HEK293 (cell line): ENCODE measurements at regions not wholly inside any gene's neighbourhood (a gene's known extent, or its start where the extent isn't known, plus 50 kb on each side); places are given as distances from the start of the nearest gene placed in this dataset.

Source experiments
- CTCF ChIA-PET: fragments of 350-600 bp; formaldehyde crosslinking; extraction: SDS; loops from one replicate; lab custom pipeline; 2021; ENCODE audit warnings: antibody characterized with exemption; lab: Yijun Ruan, JAX
- POLR2A ChIA-PET: fragments of 300-600 bp; formaldehyde crosslinking; extraction: SDS; loops from one replicate; lab custom pipeline; 2020; ENCODE audit warnings: antibody characterized with exemption, inconsistent platforms; lab: Yijun Ruan, JAX
- H3K27ac ChIP-seq: fragments of 200-500 bp; sonication (Bioruptor generic); 2 replicates; pipeline ENCODE4 v1.5.1; 2014; ENCODE audit warnings: low read depth, low read length, control low read depth, inconsistent platforms; ENCODE audit errors: extremely low read depth
- H3K36me3 ChIP-seq, 2 experiments: fragments of 200-500 bp in 1 of 2; sonication (Bioruptor generic) in 1 of 2; 1 replicate in 1 of 2; 2 replicates in 1 of 2; pipeline ENCODE4 v1.5.1; 2014 to 2017; ENCODE audit warnings: inconsistent platforms in 2 of 2, low read length in 2 of 2; ENCODE audit not compliant: control insufficient read depth in 2 of 2, insufficient read depth in 1 of 2
- H3K4me1 ChIP-seq: fragments of 200-500 bp; sonication (Bioruptor generic); 2 replicates; pipeline ENCODE4 v1.5.1; 2014; ENCODE audit warnings: mild to moderate bottlenecking, low read length, inconsistent platforms; ENCODE audit not compliant: control insufficient read depth, insufficient read depth
- H3K4me3 ChIP-seq: 2 replicates; pipeline ENCODE4 v1.5.1; 2011; ENCODE audit warnings: low read depth, mild to moderate bottlenecking, control low read depth, low read length, moderate library complexity
- H3K9me3 ChIP-seq: fragments of 200-500 bp; sonication (Bioruptor generic); 2 replicates; pipeline ENCODE4 v1.5.1; 2014; ENCODE audit warnings: low read depth, low read length, inconsistent platforms; ENCODE audit not compliant: control insufficient read depth, insufficient read depth
- ELK4 ChIP-seq: IDR thresholded peaks from 2 replicates; pipeline ENCODE4 v1.6.1; 2011; ENCODE audit warnings: mild to moderate bottlenecking, low read depth, low read length, borderline replicate concordance
- FEZF1 ChIP-seq: fragments of 450-650 bp; formaldehyde crosslinking; IDR thresholded peaks from 2 replicates; pipeline ENCODE4 v1.5.1; 2016; ENCODE audit warnings: missing biosample characterization, missing genetic modification characterization
- GLI2 ChIP-seq: fragments of 450-650 bp; formaldehyde crosslinking; IDR thresholded peaks from 2 replicates; pipeline ENCODE4; 2017; ENCODE audit warnings: missing biosample characterization, missing genetic modification characterization, low read depth, borderline replicate concordance
- IKZF3 ChIP-seq: fragments of 450-650 bp; IDR thresholded peaks from 2 replicates; pipeline ENCODE4 v1.5.0; 2018; ENCODE audit warnings: missing biosample characterization, mild to moderate bottlenecking, missing genetic modification characterization, moderate library complexity
- PBX3 ChIP-seq: sonication (generic); formaldehyde crosslinking; IDR thresholded peaks from 2 replicates; pipeline ENCODE4 v1.8.1; 2022; ENCODE audit warnings: mild to moderate bottlenecking, moderate library complexity, missing genetic modification reagents
- ZBTB11 ChIP-seq: fragments of 450-650 bp; formaldehyde crosslinking; conservative IDR thresholded peaks from 2 replicates; pipeline ENCODE4 v1.5.1; 2016; ENCODE audit warnings: low read depth, missing biosample characterization, missing genetic modification characterization
- ZBTB17 ChIP-seq: fragments of 450-650 bp; formaldehyde crosslinking; IDR thresholded peaks from 2 replicates; pipeline ENCODE4 v1.5.1; 2016; ENCODE audit warnings: missing biosample characterization, missing genetic modification characterization
- ZNF155 ChIP-seq: fragments of 450-650 bp; formaldehyde crosslinking; IDR thresholded peaks from 2 replicates; pipeline ENCODE4 v1.5.1; 2016; ENCODE audit warnings: missing biosample characterization, missing genetic modification characterization
- ZNF214 ChIP-seq: fragments of 450-650 bp; formaldehyde crosslinking; IDR thresholded peaks from 2 replicates; pipeline ENCODE4 v1.5.1; 2017; ENCODE audit warnings: missing biosample characterization, mild to moderate bottlenecking, missing genetic modification characterization, borderline replicate concordance
- ZNF223 ChIP-seq: fragments of 450-650 bp; formaldehyde crosslinking; IDR thresholded peaks from 2 replicates; pipeline ENCODE4 v1.5.1; 2016; ENCODE audit warnings: missing biosample characterization, missing genetic modification characterization
- ZNF274 ChIP-seq, 2 experiments: fragments of 200-500 bp in 1 of 2; fragments of 450-650 bp in 1 of 2; sonication (Bioruptor generic) in 1 of 2; formaldehyde crosslinking in 1 of 2; IDR thresholded peaks; 2 replicates each; pipeline versions ENCODE4 v1.5.1 to v1.6.1; 2014 to 2016; ENCODE audit warnings: borderline replicate concordance in 1 of 2, inconsistent platforms in 1 of 2, low read length in 1 of 2, missing biosample characterization in 1 of 2, missing genetic modification characterization in 1 of 2
- ZNF324 ChIP-seq: fragments of 450-650 bp; formaldehyde crosslinking; IDR thresholded peaks from 2 replicates; pipeline ENCODE4 v1.5.1; 2016; ENCODE audit warnings: missing biosample characterization, missing genetic modification characterization
- ZNF366 ChIP-seq: fragments of 450-650 bp; formaldehyde crosslinking; conservative IDR thresholded peaks from 2 replicates; pipeline ENCODE4 v1.5.1; 2016; ENCODE audit warnings: missing biosample characterization, missing genetic modification characterization
- ZNF433 ChIP-seq: fragments of 450-650 bp; formaldehyde crosslinking; IDR thresholded peaks from 2 replicates; pipeline ENCODE4 v1.5.1; 2016; ENCODE audit warnings: missing biosample characterization, missing genetic modification characterization, low read depth
- ZNF561 ChIP-seq: fragments of 450-650 bp; IDR thresholded peaks from 2 replicates; pipeline ENCODE4 v1.5.1; 2018; ENCODE audit warnings: missing biosample characterization, missing genetic modification characterization, borderline replicate concordance
- ZNF704 ChIP-seq: fragments of 450-650 bp; formaldehyde crosslinking; IDR thresholded peaks from 2 replicates; pipeline ENCODE4 v1.5.1; 2016; ENCODE audit warnings: missing biosample characterization, missing genetic modification characterization
- ZNF791 ChIP-seq: fragments of 450-650 bp; formaldehyde crosslinking; IDR thresholded peaks from 2 replicates; pipeline ENCODE4 v1.5.1; 2016; ENCODE audit warnings: missing biosample characterization, missing genetic modification characterization
- ZNF792 ChIP-seq: fragments of 450-650 bp; formaldehyde crosslinking; IDR thresholded peaks from 2 replicates; pipeline ENCODE4 v1.5.1; 2016; ENCODE audit warnings: missing biosample characterization, missing genetic modification characterization
- ZNF837 ChIP-seq: fragments of 450-650 bp; formaldehyde crosslinking; IDR thresholded peaks from 2 replicates; pipeline ENCODE4 v1.5.1; 2016; ENCODE audit warnings: missing biosample characterization, missing genetic modification characterization
- TF ChIP-seq, protein P1 (sequence below): fragments of 450-650 bp; formaldehyde crosslinking; IDR thresholded peaks from 2 replicates; pipeline ENCODE4 v1.5.1; 2016; ENCODE audit warnings: missing biosample characterization, missing genetic modification characterization, borderline replicate concordance
- TF ChIP-seq, protein P2 (sequence below): fragments of 450-650 bp; formaldehyde crosslinking; IDR thresholded peaks from 2 replicates; pipeline ENCODE4 v1.5.1; 2016; ENCODE audit warnings: missing biosample characterization, missing genetic modification characterization

GRCh38 chr16:80265624-80266306 lies 275.0 kb upstream of the DYNLRB2 start (continued):
- TF ChIP-seq ZNF324 (tag by site-specific recombination) (peak; percentile 76), ZNF155 (tag by site-specific recombination) (no peak), IKZF3 (tag by site-specific recombination) (peak; percentile 92), FEZF1 (tag by site-specific recombination) (peak; percentile 95), ELK4 (no peak), ZNF366 (peak; percentile 93), ZBTB17 (tag by site-specific recombination) (peak; percentile 44; the same call in 1 of the 2 replicates)

DNA sequence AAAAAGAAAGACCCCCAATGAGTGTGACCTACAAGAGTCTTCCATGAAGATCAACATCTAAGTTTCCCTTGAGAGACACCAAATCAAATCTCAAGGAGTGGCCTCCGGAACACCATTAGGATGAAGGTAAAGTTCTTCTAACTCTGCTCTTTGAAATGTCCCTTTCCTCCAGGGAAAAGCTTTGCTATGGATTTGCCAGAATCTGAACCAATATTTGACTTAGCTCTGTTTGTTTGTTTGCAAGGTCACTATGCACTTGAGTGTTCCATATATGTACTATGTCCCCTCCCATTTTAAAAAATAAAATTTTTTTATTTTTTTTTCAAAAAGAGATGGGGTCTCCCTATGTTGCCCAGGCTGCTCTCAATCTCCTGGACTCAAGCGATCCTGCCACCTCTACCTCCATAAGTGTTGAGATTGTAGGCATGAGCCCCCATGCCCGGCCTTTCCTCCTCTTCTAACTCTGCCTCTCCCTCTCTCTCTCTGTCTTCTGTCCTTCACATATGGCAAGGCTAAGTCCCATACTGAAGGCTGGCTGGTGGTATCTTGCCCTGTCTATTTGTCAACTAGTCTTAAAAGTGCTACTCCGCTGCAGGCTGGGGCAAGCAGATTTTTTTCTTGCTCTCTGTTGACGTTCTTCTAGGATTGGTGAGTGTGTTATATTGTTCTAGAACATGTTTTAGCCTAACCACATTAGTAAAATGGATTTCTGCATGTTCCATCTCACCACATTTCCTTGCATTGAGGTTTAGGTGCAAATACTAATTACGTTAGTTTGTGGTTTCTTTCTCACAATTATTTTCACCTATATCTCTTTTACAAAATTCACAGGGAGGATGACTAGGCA lies 276.7 kb upstream of the DYNLRB2 start:
- POLR2A ChIA-PET: no interaction called here
- CTCF ChIA-PET: interaction anchor here (0.6 kb wide), 1 partner anchor 254 kb away, joined by 6 read pairs; no protein-coding TSS in a partner anchor
- peaks cover 5% of the 10 kb centered on the region for H3K4me1 ChIP-seq
- no peak overlapping the region for H3K27ac ChIP-seq
- no peaks in the 10 kb centered on the region for H3K36me3 ChIP-seq
- no peak overlapping the region for H3K4me3 ChIP-seq
- H3K9me3 ChIP-seq: no peaks in the 10 kb centered on the region
- no peak for TF ChIP-seq ZNF837
- no peak for TF ChIP-seq ZNF704 (tag by site-specific recombination)
- no peak for TF ChIP-seq ZNF433 (tag by site-specific recombination)
- TF ChIP-seq ZNF791 (tag by site-specific recombination): no peak
- TF ChIP-seq, protein P1, sequence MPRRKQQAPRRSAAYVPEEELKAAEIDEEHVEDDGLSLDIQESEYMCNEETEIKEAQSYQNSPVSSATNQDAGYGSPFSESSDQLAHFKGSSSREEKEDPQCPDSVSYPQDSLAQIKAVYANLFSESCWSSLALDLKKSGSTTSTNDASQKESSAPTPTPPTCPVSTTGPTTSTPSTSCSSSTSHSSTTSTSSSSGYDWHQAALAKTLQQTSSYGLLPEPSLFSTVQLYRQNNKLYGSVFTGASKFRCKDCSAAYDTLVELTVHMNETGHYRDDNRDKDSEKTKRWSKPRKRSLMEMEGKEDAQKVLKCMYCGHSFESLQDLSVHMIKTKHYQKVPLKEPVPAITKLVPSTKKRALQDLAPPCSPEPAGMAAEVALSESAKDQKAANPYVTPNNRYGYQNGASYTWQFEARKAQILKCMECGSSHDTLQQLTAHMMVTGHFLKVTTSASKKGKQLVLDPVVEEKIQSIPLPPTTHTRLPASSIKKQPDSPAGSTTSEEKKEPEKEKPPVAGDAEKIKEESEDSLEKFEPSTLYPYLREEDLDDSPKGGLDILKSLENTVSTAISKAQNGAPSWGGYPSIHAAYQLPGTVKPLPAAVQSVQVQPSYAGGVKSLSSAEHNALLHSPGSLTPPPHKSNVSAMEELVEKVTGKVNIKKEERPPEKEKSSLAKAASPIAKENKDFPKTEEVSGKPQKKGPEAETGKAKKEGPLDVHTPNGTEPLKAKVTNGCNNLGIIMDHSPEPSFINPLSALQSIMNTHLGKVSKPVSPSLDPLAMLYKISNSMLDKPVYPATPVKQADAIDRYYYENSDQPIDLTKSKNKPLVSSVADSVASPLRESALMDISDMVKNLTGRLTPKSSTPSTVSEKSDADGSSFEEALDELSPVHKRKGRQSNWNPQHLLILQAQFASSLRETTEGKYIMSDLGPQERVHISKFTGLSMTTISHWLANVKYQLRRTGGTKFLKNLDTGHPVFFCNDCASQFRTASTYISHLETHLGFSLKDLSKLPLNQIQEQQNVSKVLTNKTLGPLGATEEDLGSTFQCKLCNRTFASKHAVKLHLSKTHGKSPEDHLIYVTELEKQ (tag by site-specific recombination): no peak
- no peak for TF ChIP-seq ZNF792 (tag by site-specific recombination)
- no peak for TF ChIP-seq ZNF223 (tag by site-specific recombination)
- no peak for TF ChIP-seq ZBTB11 (tag by site-specific recombination)
- no peak for TF ChIP-seq ZNF561 (tag by site-specific recombination)
- no peak for TF ChIP-seq PBX3 (CRISPR knock-in tag)
- TF ChIP-seq, protein P2, sequence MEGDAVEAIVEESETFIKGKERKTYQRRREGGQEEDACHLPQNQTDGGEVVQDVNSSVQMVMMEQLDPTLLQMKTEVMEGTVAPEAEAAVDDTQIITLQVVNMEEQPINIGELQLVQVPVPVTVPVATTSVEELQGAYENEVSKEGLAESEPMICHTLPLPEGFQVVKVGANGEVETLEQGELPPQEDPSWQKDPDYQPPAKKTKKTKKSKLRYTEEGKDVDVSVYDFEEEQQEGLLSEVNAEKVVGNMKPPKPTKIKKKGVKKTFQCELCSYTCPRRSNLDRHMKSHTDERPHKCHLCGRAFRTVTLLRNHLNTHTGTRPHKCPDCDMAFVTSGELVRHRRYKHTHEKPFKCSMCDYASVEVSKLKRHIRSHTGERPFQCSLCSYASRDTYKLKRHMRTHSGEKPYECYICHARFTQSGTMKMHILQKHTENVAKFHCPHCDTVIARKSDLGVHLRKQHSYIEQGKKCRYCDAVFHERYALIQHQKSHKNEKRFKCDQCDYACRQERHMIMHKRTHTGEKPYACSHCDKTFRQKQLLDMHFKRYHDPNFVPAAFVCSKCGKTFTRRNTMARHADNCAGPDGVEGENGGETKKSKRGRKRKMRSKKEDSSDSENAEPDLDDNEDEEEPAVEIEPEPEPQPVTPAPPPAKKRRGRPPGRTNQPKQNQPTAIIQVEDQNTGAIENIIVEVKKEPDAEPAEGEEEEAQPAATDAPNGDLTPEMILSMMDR (tag by site-specific recombination): no peak
- TF ChIP-seq ZNF274 (IDR thresholded peaks at IDR 0.05; ENCODE audit: low read length): no peak
- TF ChIP-seq ZNF274 (tag by site-specific recombination; IDR thresholded peaks at IDR 0.05; ENCODE audit: borderline replicate concordance): no peak
- no peak for TF ChIP-seq ZNF214 (tag by site-specific recombination)
- TF ChIP-seq GLI2 (tag by site-specific recombination): no peak
